Activated CD4-positive, alpha-beta memory T cell treated with anti-CD3 and anti-CD28 coated beads, Interleukin-2, amount 10 ng/mL, durations not matched to agents 7 days and 5 days (primary cell): ENCODE measurements at regions not wholly inside any gene's neighbourhood (a gene's known extent, or its start where the extent isn't known, plus 50 kb on each side); places are given as distances from the start of the nearest gene placed in this dataset.
"Not testable (repeated sequence)": the region's sequence is repeated elsewhere in the genome, so short reads cannot be mapped to it uniquely, and the experiment has no call there.

ENCODE experiments used
- CTCF ChIA-PET: fragments of 350-600 bp; sonication (Branson Sonifier 250); formaldehyde crosslinking; loops from one replicate; lab custom pipeline; 2021; ENCODE audit warnings: antibody characterized with exemption, inconsistent platforms; lab: Charles Lee
- POLR2A ChIA-PET: fragments of 350-600 bp; sonication (Branson Sonifier 250); formaldehyde crosslinking; loops from one replicate; lab custom pipeline; 2021; ENCODE audit warnings: antibody characterized with exemption; lab: Charles Lee
- DNase-seq: peaks from one replicate; pipeline ENCODE4 v3.0.0-alpha.2; 2020
- H3K27ac Mint-ChIP-seq: one replicate; pipeline ENCODE4 v1.8.0; 2021; ENCODE audit warnings: mild to moderate bottlenecking, mixed read lengths
- H3K27me3 Mint-ChIP-seq: one replicate; pipeline ENCODE4 v1.8.0; 2021; ENCODE audit warnings: mixed read lengths
- H3K36me3 Mint-ChIP-seq: one replicate; pipeline ENCODE4 v1.8.0; 2021; ENCODE audit warnings: low read depth, mixed read lengths
- H3K4me1 Mint-ChIP-seq: one replicate; pipeline ENCODE4 v1.8.0; 2021; ENCODE audit warnings: mixed read lengths
- H3K4me3 Mint-ChIP-seq: one replicate; pipeline ENCODE4 v1.8.0; 2021; ENCODE audit warnings: mild to moderate bottlenecking, mixed read lengths
- H3K9me3 Mint-ChIP-seq: one replicate; pipeline ENCODE4 v1.8.0; 2021; ENCODE audit warnings: mixed read lengths

- DNase-seq: no peak
- ChIA-PET POLR2A (no interaction called here), CTCF (no interaction called here)
- Mint-ChIP-seq H3K27ac (no peak overlapping the region), H3K27me3 (no peaks in the 10 kb centered on the region), H3K9me3 (peaks cover 3% of the 10 kb centered on the region), H3K36me3 (no peaks in the 10 kb centered on the region), H3K4me3 (no peak overlapping the region), H3K4me1 (no peaks in the 10 kb centered on the region)
Measured at GRCh38 chr7:112573302-112574039, 92.7 kb downstream of the LSMEM1 start.

GRCh38 chr7:112575864-112576263 lies 95.1 kb downstream of the LSMEM1 start:
- Mint-ChIP-seq H3K27ac (no peak overlapping the region), H3K4me3 (no peak overlapping the region), H3K4me1 (no peaks in the 10 kb centered on the region), H3K27me3 (no peaks in the 10 kb centered on the region), H3K9me3 (peaks cover 3% of the 10 kb centered on the region), H3K36me3 (no peaks in the 10 kb centered on the region)
- no peak for DNase-seq
- ChIA-PET CTCF (no interaction called here), POLR2A (no interaction called here)

- Mint-ChIP-seq H3K36me3 (no peaks in the 10 kb centered on the region), H3K4me1 (no peaks in the 10 kb centered on the region), H3K27me3 (peaks cover 5% of the 10 kb centered on the region), H3K4me3 (no peak overlapping the region), H3K9me3 (peaks cover 3% of the 10 kb centered on the region), H3K27ac (no peak overlapping the region)
- DNase-seq: no peak
- ChIA-PET CTCF (no interaction called here), POLR2A (no interaction called here)
Measured at GRCh38 chr7:112579388-112579787, 98.6 kb downstream of the LSMEM1 start.

GRCh38 chr7:112580717-112581435 lies 100.1 kb downstream of the LSMEM1 start:
- ChIA-PET POLR2A (no interaction called here), CTCF (no interaction called here)
- no peaks in the 10 kb centered on the region for H3K36me3 Mint-ChIP-seq
- H3K27ac Mint-ChIP-seq: no peak overlapping the region
- peaks cover 5% of the 10 kb centered on the region for H3K27me3 Mint-ChIP-seq
- H3K4me1 Mint-ChIP-seq: no peaks in the 10 kb centered on the region
- peaks cover 2% of the 10 kb centered on the region for H3K9me3 Mint-ChIP-seq
- no peak for DNase-seq
- no peak overlapping the region for H3K4me3 Mint-ChIP-seq

GRCh38 chr7:112581529-112581928 lies 100.7 kb downstream of the LSMEM1 start:
- H3K4me1 Mint-ChIP-seq: no peaks in the 10 kb centered on the region
- no peaks in the 10 kb centered on the region for H3K36me3 Mint-ChIP-seq
- H3K9me3 Mint-ChIP-seq: no peaks in the 10 kb centered on the region
- no peak overlapping the region for H3K4me3 Mint-ChIP-seq
- CTCF ChIA-PET: no interaction called here
- DNase-seq: no peak
- H3K27ac Mint-ChIP-seq: no peak overlapping the region
- peaks cover 5% of the 10 kb centered on the region for H3K27me3 Mint-ChIP-seq
- POLR2A ChIA-PET: no interaction called here

GRCh38 chr7:112584290-112584689 lies 103.5 kb downstream of the LSMEM1 start:
- no peak overlapping the region for H3K27ac Mint-ChIP-seq
- H3K36me3 Mint-ChIP-seq: no peaks in the 10 kb centered on the region
- peaks cover 5% of the 10 kb centered on the region for H3K27me3 Mint-ChIP-seq
- ChIA-PET POLR2A (no interaction called here), CTCF (no interaction called here)
- no peaks in the 10 kb centered on the region for H3K4me1 Mint-ChIP-seq
- H3K4me3 Mint-ChIP-seq: no peak overlapping the region
- H3K9me3 Mint-ChIP-seq: no peaks in the 10 kb centered on the region
- DNase-seq: no peak

GRCh38 chr7:112587504-112587903 lies 106.7 kb downstream of the LSMEM1 start:
- Mint-ChIP-seq H3K9me3 (no peaks in the 10 kb centered on the region), H3K4me1 (no peaks in the 10 kb centered on the region), H3K27me3 (peaks cover 5% of the 10 kb centered on the region), H3K36me3 (no peaks in the 10 kb centered on the region), H3K4me3 (no peak overlapping the region), H3K27ac (no peak overlapping the region)
- CTCF ChIA-PET: no interaction called here
- POLR2A ChIA-PET: no interaction called here
- no peak for DNase-seq

GRCh38 chr7:112592565-112593263 lies 111.9 kb downstream of the LSMEM1 start:
- POLR2A ChIA-PET, H3K36me3 Mint-ChIP-seq, CTCF ChIA-PET: not testable (repeated sequence)

GRCh38 chr7:112594397-112594796 lies 113.6 kb downstream of the LSMEM1 start:
- Mint-ChIP-seq H3K9me3 (no peaks in the 10 kb centered on the region), H3K27ac (no peak overlapping the region), H3K4me3 (no peak overlapping the region), H3K4me1 (no peaks in the 10 kb centered on the region), H3K27me3 (no peaks in the 10 kb centered on the region), H3K36me3 (no peaks in the 10 kb centered on the region)
- no peak for DNase-seq
- ChIA-PET POLR2A (no interaction called here), CTCF (no interaction called here)

More at GRCh38 chr7:112592565-112593263, 111.9 kb downstream of the LSMEM1 start:
- H3K27ac Mint-ChIP-seq, H3K4me1 Mint-ChIP-seq, H3K9me3 Mint-ChIP-seq, H3K4me3 Mint-ChIP-seq, DNase-seq, H3K27me3 Mint-ChIP-seq: not testable (repeated sequence)

- POLR2A ChIA-PET: no interaction called here
- Mint-ChIP-seq H3K9me3 (no peaks in the 10 kb centered on the region), H3K27me3 (no peaks in the 10 kb centered on the region), H3K4me1 (no peaks in the 10 kb centered on the region), H3K27ac (no peak overlapping the region), H3K36me3 (no peaks in the 10 kb centered on the region), H3K4me3 (no peak overlapping the region)
- DNase-seq: no peak
- CTCF ChIA-PET: no interaction called here
Measured at GRCh38 chr7:112596260-112596659, 115.5 kb downstream of the LSMEM1 start.

- Mint-ChIP-seq H3K9me3 (no peaks in the 10 kb centered on the region), H3K4me3 (no peak overlapping the region), H3K36me3 (no peaks in the 10 kb centered on the region), H3K4me1 (no peaks in the 10 kb centered on the region), H3K27me3 (no peaks in the 10 kb centered on the region), H3K27ac (no peak overlapping the region)
- ChIA-PET POLR2A (no interaction called here), CTCF (no interaction called here)
- no peak for DNase-seq
Measured at GRCh38 chr7:112596981-112597380, 116.2 kb downstream of the LSMEM1 start.

GRCh38 chr7:112603673-112604072 lies 122.9 kb downstream of the LSMEM1 start:
- ChIA-PET CTCF (no interaction called here), POLR2A (no interaction called here)
- peaks cover 8% of the 10 kb centered on the region for H3K27me3 Mint-ChIP-seq
- H3K4me1 Mint-ChIP-seq: no peaks in the 10 kb centered on the region
- no peaks in the 10 kb centered on the region for H3K9me3 Mint-ChIP-seq
- no peak overlapping the region for H3K27ac Mint-ChIP-seq
- no peak for DNase-seq
- H3K4me3 Mint-ChIP-seq: no peak overlapping the region
- no peaks in the 10 kb centered on the region for H3K36me3 Mint-ChIP-seq

GRCh38 chr7:112610636-112611035 lies 129.8 kb downstream of the LSMEM1 start:
- Mint-ChIP-seq H3K27ac (no peak overlapping the region), H3K27me3 (peaks cover 8% of the 10 kb centered on the region), H3K36me3 (no peaks in the 10 kb centered on the region), H3K9me3 (no peaks in the 10 kb centered on the region), H3K4me3 (no peak overlapping the region), H3K4me1 (no peaks in the 10 kb centered on the region)
- POLR2A ChIA-PET: no interaction called here
- CTCF ChIA-PET: interaction anchor here (0.5 kb wide), 1 partner anchor 128 kb away, joined by 3 read pairs; no protein-coding TSS in a partner anchor
- no peak for DNase-seq
